ENCODE measurements at regions not wholly inside any gene's neighbourhood (a gene's known extent, or its start where the extent isn't known, plus 50 kb on each side); places are given as distances from the start of the nearest gene placed in this dataset.

GRCh38 chr12:13839365-13840336, 141.8 kb downstream of the GRIN2B start:
- no peaks in the 10 kb centered on the region for H3K27me3 ChIP-seq
- DNase-seq (ENCODE audit: low spot score), result no peak
- TF ChIP-seq CTCF (IDR thresholded peaks at IDR 0.05), result no peak
- no peak overlapping the region for H3K27ac ChIP-seq
- H3K9me3 ChIP-seq, result no peaks in the 10 kb centered on the region
- H3K4me3 ChIP-seq, result no peak overlapping the region
- no peaks in the 10 kb centered on the region for H3K4me1 ChIP-seq
- H3K36me3 ChIP-seq, result no peaks in the 10 kb centered on the region

GRCh38 chr12:13836099-13836498, 145.3 kb downstream of the GRIN2B start:
- no peaks in the 10 kb centered on the region for H3K9me3 ChIP-seq

GRCh38 chr12:13835652-13836051, 145.8 kb downstream of the GRIN2B start:
- no peaks in the 10 kb centered on the region for H3K9me3 ChIP-seq
- no peaks in the 10 kb centered on the region for H3K36me3 ChIP-seq
- no peak for TF ChIP-seq CTCF (IDR thresholded peaks at IDR 0.05)
- H3K27me3 ChIP-seq, result no peaks in the 10 kb centered on the region
- DNase-seq (ENCODE audit: low spot score), result no peak
- H3K27ac ChIP-seq, result no peak overlapping the region
- H3K4me3 ChIP-seq, result no peak overlapping the region
- no peaks in the 10 kb centered on the region for H3K4me1 ChIP-seq

More at GRCh38 chr12:13836099-13836498, 145.3 kb downstream of the GRIN2B start:
- no peak overlapping the region for H3K27ac ChIP-seq
- H3K4me1 ChIP-seq, result no peaks in the 10 kb centered on the region
- no peaks in the 10 kb centered on the region for H3K27me3 ChIP-seq
- no peak for DNase-seq (ENCODE audit: low spot score)
- no peaks in the 10 kb centered on the region for H3K36me3 ChIP-seq
- no peak overlapping the region for H3K4me3 ChIP-seq
- no peak for TF ChIP-seq CTCF (IDR thresholded peaks at IDR 0.05)

- TF ChIP-seq CTCF (IDR thresholded peaks at IDR 0.05), result no peak
Measured at GRCh38 chr12:13834241-13834640, 147.2 kb downstream of the GRIN2B start.

GRCh38 chr12:13817131-13817530, 164.3 kb downstream of the GRIN2B start:
- peak; percentile 66 for DNase-seq (ENCODE audit: low spot score)
- Histone ChIP-seq H3K9me3 (no peaks in the 10 kb centered on the region), H3K27ac (no peak overlapping the region), H3K4me3 (no peak overlapping the region), H3K4me1 (no peaks in the 10 kb centered on the region), H3K27me3 (no peaks in the 10 kb centered on the region), H3K36me3 (no peaks in the 10 kb centered on the region)
- TF ChIP-seq CTCF (IDR thresholded peaks at IDR 0.05), result no peak

More at GRCh38 chr12:13834241-13834640, 147.2 kb downstream of the GRIN2B start:
- H3K27ac ChIP-seq, result no peak overlapping the region
- no peaks in the 10 kb centered on the region for H3K27me3 ChIP-seq
- no peak overlapping the region for H3K4me3 ChIP-seq
- no peak for DNase-seq (ENCODE audit: low spot score)
- no peaks in the 10 kb centered on the region for H3K36me3 ChIP-seq
- H3K9me3 ChIP-seq, result no peaks in the 10 kb centered on the region
- no peaks in the 10 kb centered on the region for H3K4me1 ChIP-seq

All from right atrium auricular region (tissue), 2 donors.